Keratinocyte (primary cell): ENCODE measurements at regions not wholly inside any gene's neighbourhood (a gene's known extent, or its start where the extent isn't known, plus 50 kb on each side); places are given as distances from the start of the nearest gene placed in this dataset.

Source experiments
- DNase-seq: peaks from one replicate; pipeline ENCODE4 v3.0.0-alpha.2; 2011; ENCODE audit warnings: low read depth, missing footprints, low spot score
- FAIRE-seq: peaks from 2 replicates; lab custom pipeline; 2011; peaks lifted over from hg19 to GRCh38; lab: Jason Lieb, UNC
- H2AFZ ChIP-seq: 2 replicates; pipeline ENCODE4 v1.6.0; 2012; ENCODE audit warnings: low read length, control low read depth, inconsistent platforms; ENCODE audit not compliant: control insufficient read depth
- H3K27ac ChIP-seq: 2 replicates; pipeline ENCODE4 v1.5.1; 2011; ENCODE audit warnings: low read length; ENCODE audit not compliant: control insufficient read depth, insufficient read depth
- H3K27me3 ChIP-seq: 3 replicates; pipeline ENCODE4 v1.6.0; 2011; ENCODE audit warnings: low read length; ENCODE audit not compliant: control insufficient read depth, insufficient read depth; ENCODE audit errors: extremely low read depth
- H3K36me3 ChIP-seq, 2 experiments: 2 replicates in 1 of 2; 3 replicates in 1 of 2; pipeline ENCODE4 v1.5.1; 2011; ENCODE audit warnings: low read length in 2 of 2, mild to moderate bottlenecking in 1 of 2; ENCODE audit not compliant: control insufficient read depth in 2 of 2, insufficient read depth in 2 of 2; ENCODE audit errors: extremely low read depth in 1 of 2
- H3K4me1 ChIP-seq: 3 replicates; pipeline ENCODE4 v1.5.1; 2011; ENCODE audit warnings: low read length; ENCODE audit not compliant: control insufficient read depth, insufficient read depth; ENCODE audit errors: extremely low read depth
- H3K4me2 ChIP-seq: 3 replicates; pipeline ENCODE4 v1.6.0; 2011; ENCODE audit warnings: low read depth, low read length; ENCODE audit not compliant: control insufficient read depth, insufficient read depth; ENCODE audit errors: extremely low read depth
- H3K4me3 ChIP-seq, 3 experiments: fragments of 200-600 bp in 1 of 3; sonication (generic) in 1 of 3; 2 replicates in 2 of 3; 3 replicates in 1 of 3; pipeline ENCODE4 v1.5.1; 2011 to 2016; ENCODE audit warnings: low read length in 3 of 3, mild to moderate bottlenecking in 3 of 3, control low read depth in 2 of 3, inconsistent platforms in 1 of 3, low read depth in 1 of 3, mixed read lengths in 1 of 3, mixed run types in 1 of 3, moderate library complexity in 1 of 3; ENCODE audit not compliant: control insufficient read depth in 2 of 3, insufficient read depth in 2 of 3; ENCODE audit errors: extremely low read depth in 1 of 3
- H3K79me2 ChIP-seq: 2 replicates; pipeline ENCODE4 v1.6.0; 2012; ENCODE audit warnings: low read length; ENCODE audit not compliant: control insufficient read depth, insufficient read depth
- H3K9ac ChIP-seq: 3 replicates; pipeline ENCODE4 v1.6.0; 2011; ENCODE audit warnings: low read length; ENCODE audit not compliant: control insufficient read depth, insufficient read depth; ENCODE audit errors: extremely low read depth
- H3K9me1 ChIP-seq: 3 replicates; pipeline ENCODE4 v1.6.0; 2011; ENCODE audit warnings: low read length; ENCODE audit not compliant: control insufficient read depth, insufficient read depth; ENCODE audit errors: extremely low read depth
- H3K9me3 ChIP-seq: 2 replicates; pipeline ENCODE4 v1.5.1; 2012; ENCODE audit warnings: low read depth, low read length; ENCODE audit not compliant: control insufficient read depth
- H4K20me1 ChIP-seq: 3 replicates; pipeline ENCODE4 v1.6.0; 2011; ENCODE audit warnings: low read length; ENCODE audit not compliant: control insufficient read depth, insufficient read depth; ENCODE audit errors: extremely low read depth
- CTCF ChIP-seq, 3 experiments: IDR thresholded peaks in 1 of 3; conservative IDR thresholded peaks in 1 of 3; optimal IDR thresholded peaks in 1 of 3; 2 replicates in 2 of 3; 3 replicates in 1 of 3; pipeline versions ENCODE3 to v1.5.1; 2011; ENCODE audit warnings: low read length in 3 of 3, mild to moderate bottlenecking in 3 of 3, moderate library complexity in 2 of 3, control low read depth in 1 of 3, inconsistent platforms in 1 of 3; ENCODE audit not compliant: insufficient read depth in 2 of 3; ENCODE audit errors: extremely low read depth in 1 of 3
- EZH2 ChIP-seq: IDR thresholded peaks from one replicate; pipeline ENCODE4 v1.6.1; 2012; ENCODE audit warnings: inconsistent platforms, mild to moderate bottlenecking, low read length, moderate library complexity
- dilution Hi-C: fragments of 300-500 bp; cut with MboI; formaldehyde crosslinking; loops from one replicate; pipeline ENCODE4 v1.7.0; 2020; ENCODE audit warnings: low sequenced_read_pairs; ENCODE audit not compliant: extremely low pct_ligation_motif_present

GRCh38 chrX:139002319-139002718, 290.8 kb upstream of the FGF13 start:
- Histone ChIP-seq H3K4me1 (no peaks in the 10 kb centered on the region), H3K36me3 (no peaks in the 10 kb centered on the region), H4K20me1 (no peaks in the 10 kb centered on the region), H2AFZ (no peak overlapping the region), H3K27ac (no peak overlapping the region), H3K4me2 (no peak overlapping the region), H3K4me3 (no peak overlapping the region), H3K79me2 (no peaks in the 10 kb centered on the region), H3K9me3 (no peaks in the 10 kb centered on the region), H3K9ac (no peak overlapping the region), H3K9me1 (no peaks in the 10 kb centered on the region), H3K27me3 (no peaks in the 10 kb centered on the region)
- dilution Hi-C loops = no loop called here
- TF ChIP-seq EZH2 (no peak), CTCF (optimal IDR thresholded peaks at IDR 0.05 in 1 of 3, IDR thresholded peaks at IDR 0.05 in 1 of 3, conservative IDR thresholded peaks at IDR 0.05 in 1 of 3; ENCODE audit: extremely low read depth in 1 of 3, insufficient read depth in 2 of 3, low read length in 3 of 3) (no peak)
- DNase-seq (no peak), FAIRE-seq (no peak)

GRCh38 chrX:138996268-138996667, 284.8 kb upstream of the FGF13 start:
- Histone ChIP-seq H3K9me1 (no peaks in the 10 kb centered on the region), H3K9ac (no peak overlapping the region), H4K20me1 (no peaks in the 10 kb centered on the region), H2AFZ (no peak overlapping the region), H3K4me1 (no peaks in the 10 kb centered on the region), H3K4me3 (no peak overlapping the region), H3K4me2 (no peak overlapping the region), H3K27ac (no peak overlapping the region), H3K9me3 (peaks cover 3% of the 10 kb centered on the region), H3K79me2 (no peaks in the 10 kb centered on the region), H3K36me3 (no peaks in the 10 kb centered on the region), H3K27me3 (no peaks in the 10 kb centered on the region)
- TF ChIP-seq CTCF (optimal IDR thresholded peaks at IDR 0.05 in 1 of 3, IDR thresholded peaks at IDR 0.05 in 1 of 3, conservative IDR thresholded peaks at IDR 0.05 in 1 of 3; ENCODE audit: extremely low read depth in 1 of 3, insufficient read depth in 2 of 3, low read length in 3 of 3) (no peak), EZH2 (no peak)
- dilution Hi-C loops = no loop called here
- no peak for DNase-seq
- no peak for FAIRE-seq
